SK-N-SH (cell line): ENCODE measurements at regions not wholly inside any gene's neighbourhood (a gene's known extent, or its start where the extent isn't known, plus 50 kb on each side); places are given as distances from the start of the nearest gene placed in this dataset.

ENCODE experiments used
- CTCF ChIA-PET: fragments of 300-600, 350-600 bp; formaldehyde crosslinking; extraction: SDS; loops from one replicate; lab custom pipeline; 2021; lab: Yijun Ruan, JAX
- POLR2A ChIA-PET: fragments of 350-600 bp; sonication (Branson Sonifier 250); formaldehyde crosslinking; extraction: SDS; loops from one replicate; lab custom pipeline; 2020; ENCODE audit warnings: antibody characterized with exemption, inconsistent platforms; lab: Yijun Ruan, JAX
- DNase-seq: peaks from one replicate; pipeline ENCODE4 v3.0.0; 2012
- H2AFZ ChIP-seq: fragments of 200-600 bp; sonication (generic); 2 replicates; pipeline ENCODE4 v1.8.1; 2016; ENCODE audit warnings: antibody characterized with exemption, mild to moderate bottlenecking, low read depth
- H3F3A ChIP-seq: fragments of 200-600 bp; sonication (generic); replicated peaks from 2 replicates; pipeline ENCODE3; 2016; ENCODE audit warnings: antibody characterized with exemption, mild to moderate bottlenecking; ENCODE audit not compliant: insufficient read depth
- H3K27ac ChIP-seq, 2 experiments: fragments of 200-500 bp in 1 of 2; fragments of 200-600 bp in 1 of 2; sonication (Bioruptor generic) in 1 of 2; sonication (generic), shearing (Covaris generic) in 1 of 2; 2 replicates each; pipeline versions ENCODE4 v1.5.1 to v1.6.1; 2014 to 2016; ENCODE audit warnings: low read depth in 2 of 2, inconsistent platforms in 1 of 2, low read length in 1 of 2, mild to moderate bottlenecking in 1 of 2, mixed read lengths in 1 of 2
- H3K27me3 ChIP-seq: fragments of 200-600 bp; sonication (generic), shearing (Covaris generic); 2 replicates; pipeline ENCODE4 v1.6.1; 2016; ENCODE audit warnings: mixed run types; ENCODE audit not compliant: insufficient read depth
- H3K36me3 ChIP-seq, 2 experiments: fragments of 200-500 bp in 1 of 2; fragments of 200-600 bp in 1 of 2; sonication (Bioruptor generic) in 1 of 2; sonication (generic) in 1 of 2; replicated peaks in 1 of 2; 2 replicates each; pipeline versions ENCODE3 to v1.5.1; 2014 to 2016; ENCODE audit warnings: low read length in 1 of 2, mild to moderate bottlenecking in 1 of 2; ENCODE audit not compliant: insufficient read depth in 2 of 2, control insufficient read depth in 1 of 2
- H3K4me1 ChIP-seq, 2 experiments: fragments of 200-500 bp in 1 of 2; fragments of 200-600 bp in 1 of 2; sonication (Bioruptor generic) in 1 of 2; sonication (generic), shearing (Covaris generic) in 1 of 2; 2 replicates each; pipeline versions ENCODE4 v1.5.1 to v1.6.1; 2014 to 2016; ENCODE audit warnings: low read depth in 1 of 2, low read length in 1 of 2, mixed run types in 1 of 2; ENCODE audit not compliant: insufficient read depth in 2 of 2, control insufficient read depth in 1 of 2
- H3K4me2 ChIP-seq: fragments of 200-600 bp; sonication (generic), shearing (Covaris generic); 2 replicates; pipeline ENCODE4 v1.6.1; 2017; ENCODE audit warnings: mixed run types
- H3K4me3 ChIP-seq, 2 experiments: fragments of 200-500 bp in 1 of 2; fragments of 200-600 bp in 1 of 2; sonication (Bioruptor generic) in 1 of 2; sonication (generic), shearing (Covaris generic) in 1 of 2; 2 replicates each; pipeline versions ENCODE4 v1.5.1 to v1.8.1; 2014 to 2016; ENCODE audit warnings: low read depth in 2 of 2, inconsistent platforms in 1 of 2, low read length in 1 of 2, mild to moderate bottlenecking in 1 of 2, mixed read lengths in 1 of 2, moderate library complexity in 1 of 2
- H3K79me2 ChIP-seq: fragments of 200-600 bp; sonication (generic); 2 replicates; pipeline ENCODE4 v1.8.1; 2017; ENCODE audit warnings: mild to moderate bottlenecking; ENCODE audit not compliant: insufficient read depth
- H3K9ac ChIP-seq: fragments of 200-600 bp; sonication (generic); 2 replicates; pipeline ENCODE4 v1.6.1; 2017; ENCODE audit warnings: mixed run types
- H3K9me2 ChIP-seq: fragments of 200-600 bp; sonication (generic); 2 replicates; pipeline ENCODE4 v1.6.1; 2017; ENCODE audit warnings: mixed run types
- H3K9me3 ChIP-seq: fragments of 200-600 bp; sonication (generic); 2 replicates; pipeline ENCODE4 v1.6.1; 2017; ENCODE audit warnings: mixed run types, mild to moderate bottlenecking, moderate library complexity
- H4K20me1 ChIP-seq: fragments of 200-600 bp; sonication (generic); 2 replicates; pipeline ENCODE4 v1.6.1; 2017; ENCODE audit warnings: mild to moderate bottlenecking, mixed run types; ENCODE audit not compliant: insufficient read depth
- CHD2 ChIP-seq: fragments of 150-350 bp; IDR thresholded peaks from 2 replicates; pipeline ENCODE4 v1.6.1; 2018; ENCODE audit warnings: low read length; ENCODE audit not compliant: partially characterized antibody
- CTCF ChIP-seq: fragments of 200-600 bp; sonication (generic); IDR thresholded peaks from 2 replicates; pipeline ENCODE4 v1.6.1; 2017; ENCODE audit warnings: antibody characterized with exemption, mild to moderate bottlenecking, moderate library complexity
- EP300 ChIP-seq, 2 experiments: IDR thresholded peaks; 2 replicates each; pipeline versions ENCODE4 v1.4.0 to v1.6.1; 2012; ENCODE audit warnings: borderline replicate concordance in 1 of 2, low read depth in 1 of 2, low read length in 1 of 2
- EZH2phosphoT487 ChIP-seq: fragments of 200-600 bp; sonication (generic); IDR thresholded peaks from 2 replicates; pipeline ENCODE4 v1.6.1; 2017; ENCODE audit warnings: low read depth, mixed run types, mild to moderate bottlenecking, antibody characterized with exemption, moderate library complexity, borderline replicate concordance
- FOSL2 ChIP-seq: IDR thresholded peaks from 2 replicates; pipeline ENCODE4 v1.4.0; 2012; ENCODE audit warnings: low read depth, mild to moderate bottlenecking, moderate library complexity, borderline replicate concordance
- FOXJ3 ChIP-seq: sonication (generic); formaldehyde crosslinking; IDR thresholded peaks from 2 replicates; pipeline ENCODE4 v1.5.1; 2020; ENCODE audit warnings: mild to moderate bottlenecking, missing genetic modification reagents
- FOXM1 ChIP-seq: IDR thresholded peaks from 2 replicates; pipeline ENCODE4 v1.4.0; 2012; ENCODE audit warnings: low read depth, mild to moderate bottlenecking
- GATA2 ChIP-seq: sonication (generic); formaldehyde crosslinking; IDR thresholded peaks from 2 replicates; pipeline ENCODE4 v1.5.0; 2020; ENCODE audit warnings: mild to moderate bottlenecking, missing genetic modification reagents
- SIN3A ChIP-seq: IDR thresholded peaks from 2 replicates; pipeline ENCODE4 v1.6.1; 2012; ENCODE audit warnings: low read depth, mild to moderate bottlenecking, low read length, moderate library complexity, borderline replicate concordance
- SMC3 ChIP-seq: IDR thresholded peaks from 2 replicates; pipeline ENCODE4 v1.6.1; 2012; ENCODE audit warnings: low read depth, low read length, improper control_type of control experiment
- TAF1 ChIP-seq: IDR thresholded peaks from 2 replicates; pipeline ENCODE4 v1.6.1; 2012; ENCODE audit warnings: low read depth, mild to moderate bottlenecking, low read length, moderate library complexity, borderline replicate concordance
- TEAD4 ChIP-seq: IDR thresholded peaks from 2 replicates; pipeline ENCODE4 v1.4.0; 2012; ENCODE audit warnings: mild to moderate bottlenecking, borderline replicate concordance; ENCODE audit not compliant: insufficient read depth
- USF2 ChIP-seq: fragments of 150-350 bp; IDR thresholded peaks from 2 replicates; pipeline ENCODE4 v1.6.1; 2017; ENCODE audit warnings: antibody characterized with exemption, low read length, low read depth, borderline replicate concordance
- YY1 ChIP-seq: IDR thresholded peaks from 2 replicates; pipeline ENCODE4 v1.4.0; 2012; ENCODE audit warnings: low read depth, mild to moderate bottlenecking
- whole genome bisulfite sequencing: methylation state at CpG from one replicate; pipeline ENCODE4 v1.1.6; 2017; ENCODE audit warnings: low lambda C conversion rate; 5-methylcytosine and 5-hydroxymethylcytosine counted together
- TF ChIP-seq, protein P1 (sequence below): IDR thresholded peaks from 2 replicates; pipeline ENCODE4 v1.6.1; 2012; ENCODE audit warnings: mild to moderate bottlenecking, low read depth, low read length, moderate library complexity
- TF ChIP-seq, protein P2 (sequence below): IDR thresholded peaks from 2 replicates; pipeline ENCODE4 v1.4.0; 2012; ENCODE audit warnings: low read depth, borderline replicate concordance
- TF ChIP-seq, protein P3 (sequence below): IDR thresholded peaks from 2 replicates; pipeline ENCODE4; 2012

DNA sequence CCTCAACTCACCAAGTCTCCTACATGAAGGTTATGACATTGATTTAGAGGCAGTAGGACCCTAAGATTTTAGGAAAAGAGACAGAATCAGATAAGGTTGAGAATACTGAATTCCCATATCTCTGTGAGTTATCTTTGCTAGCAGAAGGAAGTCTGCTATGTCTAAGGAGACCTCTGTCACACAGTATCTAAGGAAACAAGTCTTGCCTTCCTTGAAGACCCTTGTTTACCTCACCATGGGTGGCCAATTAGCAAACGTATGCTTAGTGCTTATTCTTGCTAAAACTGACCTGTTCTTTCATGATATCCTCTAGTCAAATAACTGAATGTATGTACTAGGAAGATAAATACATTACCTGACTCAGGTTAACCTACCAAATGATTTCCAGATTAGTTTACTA is 855.4 kb upstream of the SLITRK1 start:
- H3F3A ChIP-seq, result no peaks in the 10 kb centered on the region
- DNase-seq, result no peak
- no peak overlapping the region for H3K4me2 ChIP-seq
- H3K36me3 ChIP-seq, result no peaks in the 10 kb centered on the region
- H3K79me2 ChIP-seq, result no peaks in the 10 kb centered on the region
- POLR2A ChIA-PET, result no interaction called here
- no peaks in the 10 kb centered on the region for H3K9me3 ChIP-seq
- no peak overlapping the region for H2AFZ ChIP-seq
- H3K9me2 ChIP-seq, result no peaks in the 10 kb centered on the region
- H3K27me3 ChIP-seq, result no peaks in the 10 kb centered on the region
- H4K20me1 ChIP-seq, result no peaks in the 10 kb centered on the region
- no peak overlapping the region for H3K9ac ChIP-seq
- 6% methylated on average over 1 of the region's 1 CpG for WGBS
- H3K4me1 ChIP-seq, result no peaks in the 10 kb centered on the region
- TF ChIP-seq USF2, result no peak
- no peak for TF ChIP-seq FOSL2
- no peak for TF ChIP-seq SMC3
- TF ChIP-seq, protein P1, sequence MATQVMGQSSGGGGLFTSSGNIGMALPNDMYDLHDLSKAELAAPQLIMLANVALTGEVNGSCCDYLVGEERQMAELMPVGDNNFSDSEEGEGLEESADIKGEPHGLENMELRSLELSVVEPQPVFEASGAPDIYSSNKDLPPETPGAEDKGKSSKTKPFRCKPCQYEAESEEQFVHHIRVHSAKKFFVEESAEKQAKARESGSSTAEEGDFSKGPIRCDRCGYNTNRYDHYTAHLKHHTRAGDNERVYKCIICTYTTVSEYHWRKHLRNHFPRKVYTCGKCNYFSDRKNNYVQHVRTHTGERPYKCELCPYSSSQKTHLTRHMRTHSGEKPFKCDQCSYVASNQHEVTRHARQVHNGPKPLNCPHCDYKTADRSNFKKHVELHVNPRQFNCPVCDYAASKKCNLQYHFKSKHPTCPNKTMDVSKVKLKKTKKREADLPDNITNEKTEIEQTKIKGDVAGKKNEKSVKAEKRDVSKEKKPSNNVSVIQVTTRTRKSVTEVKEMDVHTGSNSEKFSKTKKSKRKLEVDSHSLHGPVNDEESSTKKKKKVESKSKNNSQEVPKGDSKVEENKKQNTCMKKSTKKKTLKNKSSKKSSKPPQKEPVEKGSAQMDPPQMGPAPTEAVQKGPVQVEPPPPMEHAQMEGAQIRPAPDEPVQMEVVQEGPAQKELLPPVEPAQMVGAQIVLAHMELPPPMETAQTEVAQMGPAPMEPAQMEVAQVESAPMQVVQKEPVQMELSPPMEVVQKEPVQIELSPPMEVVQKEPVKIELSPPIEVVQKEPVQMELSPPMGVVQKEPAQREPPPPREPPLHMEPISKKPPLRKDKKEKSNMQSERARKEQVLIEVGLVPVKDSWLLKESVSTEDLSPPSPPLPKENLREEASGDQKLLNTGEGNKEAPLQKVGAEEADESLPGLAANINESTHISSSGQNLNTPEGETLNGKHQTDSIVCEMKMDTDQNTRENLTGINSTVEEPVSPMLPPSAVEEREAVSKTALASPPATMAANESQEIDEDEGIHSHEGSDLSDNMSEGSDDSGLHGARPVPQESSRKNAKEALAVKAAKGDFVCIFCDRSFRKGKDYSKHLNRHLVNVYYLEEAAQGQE, result no peak
- TF ChIP-seq, protein P2, sequence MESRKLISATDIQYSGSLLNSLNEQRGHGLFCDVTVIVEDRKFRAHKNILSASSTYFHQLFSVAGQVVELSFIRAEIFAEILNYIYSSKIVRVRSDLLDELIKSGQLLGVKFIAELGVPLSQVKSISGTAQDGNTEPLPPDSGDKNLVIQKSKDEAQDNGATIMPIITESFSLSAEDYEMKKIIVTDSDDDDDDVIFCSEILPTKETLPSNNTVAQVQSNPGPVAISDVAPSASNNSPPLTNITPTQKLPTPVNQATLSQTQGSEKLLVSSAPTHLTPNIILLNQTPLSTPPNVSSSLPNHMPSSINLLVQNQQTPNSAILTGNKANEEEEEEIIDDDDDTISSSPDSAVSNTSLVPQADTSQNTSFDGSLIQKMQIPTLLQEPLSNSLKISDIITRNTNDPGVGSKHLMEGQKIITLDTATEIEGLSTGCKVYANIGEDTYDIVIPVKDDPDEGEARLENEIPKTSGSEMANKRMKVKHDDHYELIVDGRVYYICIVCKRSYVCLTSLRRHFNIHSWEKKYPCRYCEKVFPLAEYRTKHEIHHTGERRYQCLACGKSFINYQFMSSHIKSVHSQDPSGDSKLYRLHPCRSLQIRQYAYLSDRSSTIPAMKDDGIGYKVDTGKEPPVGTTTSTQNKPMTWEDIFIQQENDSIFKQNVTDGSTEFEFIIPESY, result no peak
- CTCF ChIA-PET, result interaction anchor here (0.8 kb wide), 1 partner anchor 106 kb away, joined by 3 read pairs; no protein-coding TSS in a partner anchor
- H3K4me3 ChIP-seq, result no peak overlapping the region
- H3K27ac ChIP-seq, result no peak overlapping the region

GRCh38 chr13:84730376-84730775 is 848.1 kb upstream of the SLITRK1 start:
- WGBS, result 12% methylated on average over 2 of the region's 2 CpGs
- Histone ChIP-seq H3K79me2 (no peaks in the 10 kb centered on the region), H3K36me3 (no peaks in the 10 kb centered on the region), H3K27me3 (no peaks in the 10 kb centered on the region), H3K9me2 (no peaks in the 10 kb centered on the region), H3K9me3 (no peaks in the 10 kb centered on the region), H4K20me1 (no peaks in the 10 kb centered on the region), H3K4me1 (no peaks in the 10 kb centered on the region), H3K9ac (no peak overlapping the region), H3K27ac (no peak overlapping the region), H3F3A (no peaks in the 10 kb centered on the region), H3K4me2 (no peak overlapping the region), H2AFZ (no peak overlapping the region), H3K4me3 (no peak overlapping the region)
- ChIA-PET CTCF (no interaction called here), POLR2A (no interaction called here)
- no peak for DNase-seq
- TF ChIP-seq EP300 (IDR thresholded peaks at IDR 0.05; ENCODE audit: borderline replicate concordance in 1 of 2, low read depth in 1 of 2, low read length in 1 of 2) (no peak), CTCF (no peak), CHD2 (no peak), FOXJ3 (CRISPR knock-in tag) (no peak), SIN3A (no peak), TEAD4 (no peak), EZH2phosphoT487 (no peak), FOXM1 (no peak), YY1 (no peak), GATA2 (CRISPR knock-in tag) (no peak), SMC3 (no peak), TAF1 (no peak)
- TF ChIP-seq, protein P3, sequence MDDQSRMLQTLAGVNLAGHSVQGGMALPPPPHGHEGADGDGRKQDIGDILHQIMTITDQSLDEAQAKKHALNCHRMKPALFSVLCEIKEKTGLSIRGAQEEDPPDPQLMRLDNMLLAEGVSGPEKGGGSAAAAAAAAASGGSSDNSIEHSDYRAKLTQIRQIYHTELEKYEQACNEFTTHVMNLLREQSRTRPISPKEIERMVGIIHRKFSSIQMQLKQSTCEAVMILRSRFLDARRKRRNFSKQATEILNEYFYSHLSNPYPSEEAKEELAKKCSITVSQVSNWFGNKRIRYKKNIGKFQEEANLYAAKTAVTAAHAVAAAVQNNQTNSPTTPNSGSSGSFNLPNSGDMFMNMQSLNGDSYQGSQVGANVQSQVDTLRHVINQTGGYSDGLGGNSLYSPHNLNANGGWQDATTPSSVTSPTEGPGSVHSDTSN, result no peak
